ENCODE measurements at regions not wholly inside any gene's neighbourhood (a gene's known extent, or its start where the extent isn't known, plus 50 kb on each side); places are given as distances from the start of the nearest gene placed in this dataset.

DNA sequence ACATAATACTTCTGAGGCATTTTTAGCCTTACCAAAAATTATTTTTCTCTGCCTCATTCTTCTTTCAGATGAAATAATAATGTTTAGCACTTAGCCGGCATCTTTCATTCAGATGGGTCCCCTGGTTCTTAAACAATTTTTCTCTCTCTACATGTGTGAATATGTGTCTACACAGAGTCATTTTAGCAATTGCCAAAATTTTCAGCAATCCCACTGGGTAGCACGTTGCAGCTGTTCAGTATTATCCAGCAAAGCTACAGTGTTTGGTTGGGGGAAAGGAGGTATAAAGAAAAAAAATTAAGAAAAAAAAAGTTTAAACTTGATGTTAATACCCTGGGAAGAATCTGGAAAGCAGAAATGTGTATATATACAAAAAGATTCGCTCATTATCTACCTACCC is 160.5 kb upstream of the TRHDE start:
- TF ChIP-seq, protein P1, sequence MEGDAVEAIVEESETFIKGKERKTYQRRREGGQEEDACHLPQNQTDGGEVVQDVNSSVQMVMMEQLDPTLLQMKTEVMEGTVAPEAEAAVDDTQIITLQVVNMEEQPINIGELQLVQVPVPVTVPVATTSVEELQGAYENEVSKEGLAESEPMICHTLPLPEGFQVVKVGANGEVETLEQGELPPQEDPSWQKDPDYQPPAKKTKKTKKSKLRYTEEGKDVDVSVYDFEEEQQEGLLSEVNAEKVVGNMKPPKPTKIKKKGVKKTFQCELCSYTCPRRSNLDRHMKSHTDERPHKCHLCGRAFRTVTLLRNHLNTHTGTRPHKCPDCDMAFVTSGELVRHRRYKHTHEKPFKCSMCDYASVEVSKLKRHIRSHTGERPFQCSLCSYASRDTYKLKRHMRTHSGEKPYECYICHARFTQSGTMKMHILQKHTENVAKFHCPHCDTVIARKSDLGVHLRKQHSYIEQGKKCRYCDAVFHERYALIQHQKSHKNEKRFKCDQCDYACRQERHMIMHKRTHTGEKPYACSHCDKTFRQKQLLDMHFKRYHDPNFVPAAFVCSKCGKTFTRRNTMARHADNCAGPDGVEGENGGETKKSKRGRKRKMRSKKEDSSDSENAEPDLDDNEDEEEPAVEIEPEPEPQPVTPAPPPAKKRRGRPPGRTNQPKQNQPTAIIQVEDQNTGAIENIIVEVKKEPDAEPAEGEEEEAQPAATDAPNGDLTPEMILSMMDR (IDR thresholded peaks at IDR 0.05): no peak
- TF ChIP-seq POLR2A (IDR thresholded peaks at IDR 0.05): no peak
